NCI-H748 (cell line): ENCODE measurements at regions not wholly inside any gene's neighbourhood (a gene's known extent, or its start where the extent isn't known, plus 50 kb on each side); places are given as distances from the start of the nearest gene placed in this dataset.
A peak's percentile ranks its signal among the peaks of the same experiment; 100 is the strongest.
"Not testable (repeated sequence)": the region's sequence is repeated elsewhere in the genome, so short reads cannot be mapped to it uniquely, and the experiment has no call there.

Source experiments
- DNase-seq: peaks from one replicate; lab custom pipeline; 2025; ENCODE audit not compliant: unreplicated experiment; lab: John Stamatoyannopoulos, UW

DNA sequence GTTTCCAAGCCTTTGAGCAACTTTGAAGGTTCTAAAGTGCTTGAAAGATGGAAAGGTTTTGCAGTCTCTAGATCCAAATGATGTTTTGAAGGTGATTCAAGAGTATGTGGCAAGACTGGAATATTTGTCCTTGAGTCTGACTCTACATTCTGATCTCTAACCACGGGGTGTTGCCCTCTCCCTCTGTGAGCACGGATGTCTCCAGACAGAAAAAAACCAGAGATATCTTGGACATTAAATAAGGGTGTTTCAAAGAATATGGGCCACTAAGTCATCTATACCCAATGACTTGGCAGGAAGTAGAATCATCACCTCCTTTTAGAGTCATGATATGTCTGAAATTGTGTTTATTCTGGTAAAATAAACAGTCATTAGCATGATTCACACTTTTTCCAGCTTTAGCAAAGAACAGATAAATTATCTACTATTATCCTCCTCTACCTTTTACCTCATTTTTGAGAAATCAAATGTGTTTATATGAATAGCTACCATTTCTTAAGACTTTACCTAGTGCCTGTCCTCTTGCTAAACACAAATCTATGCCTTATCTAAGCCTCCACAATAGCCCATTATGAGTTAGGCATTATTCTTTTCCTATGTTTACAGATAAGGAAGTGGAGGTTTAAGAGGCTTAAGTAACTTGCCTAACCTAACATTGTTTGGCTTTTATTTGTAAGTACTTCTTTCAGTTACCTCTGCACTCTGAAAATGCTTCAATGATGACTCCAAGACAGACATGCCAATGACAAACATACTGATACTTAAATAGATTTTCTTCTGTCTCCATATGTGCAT lies 384.4 kb downstream of the BMP2 start:
- DNase-seq: no peak

DNA sequence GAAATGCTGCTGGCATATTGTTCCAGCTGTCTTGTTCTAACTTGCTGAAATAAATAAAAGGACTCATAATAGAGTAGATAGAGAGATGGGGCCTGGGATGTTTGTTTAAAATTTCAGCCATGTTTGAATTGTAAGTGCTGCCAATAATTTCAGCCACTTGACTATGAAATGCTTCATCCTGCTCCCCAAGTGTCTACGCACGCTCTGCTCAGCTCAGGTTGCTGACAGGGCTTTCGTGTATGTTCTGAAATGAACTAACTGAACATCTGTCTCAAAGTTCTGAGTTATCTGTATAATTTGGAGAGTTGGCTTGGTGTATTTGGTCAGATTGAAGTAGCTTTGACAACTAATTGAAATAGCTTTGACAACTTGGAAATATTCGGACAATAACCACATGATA lies 387.8 kb downstream of the BMP2 start:
- DNase-seq: peak; percentile 97

GRCh38 chr20:7155794-7156193 lies 388.3 kb downstream of the BMP2 start:
- no peak for DNase-seq

GRCh38 chr20:7159903-7160302 lies 392.4 kb downstream of the BMP2 start:
- DNase-seq: no peak

DNA sequence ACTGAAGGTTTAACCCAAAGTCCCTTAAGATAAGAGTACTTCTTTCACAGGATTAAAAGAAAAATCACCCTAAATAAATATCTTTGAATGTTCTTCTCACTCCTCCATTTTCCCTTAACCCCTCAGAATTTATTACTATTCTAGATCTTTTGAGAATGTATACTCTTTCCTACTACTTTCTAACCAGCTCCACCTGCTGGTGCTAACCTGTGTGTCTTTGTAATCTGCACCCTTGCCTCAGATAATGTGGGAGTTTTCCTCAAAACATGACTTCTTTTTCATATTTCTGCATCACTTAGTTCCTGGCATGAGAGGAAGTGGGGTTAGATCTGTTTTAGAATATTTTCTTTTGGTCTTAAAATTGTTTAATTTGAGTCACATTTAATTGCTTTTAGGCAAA lies 394.2 kb downstream of the BMP2 start:
- peak; percentile 54 for DNase-seq

DNA sequence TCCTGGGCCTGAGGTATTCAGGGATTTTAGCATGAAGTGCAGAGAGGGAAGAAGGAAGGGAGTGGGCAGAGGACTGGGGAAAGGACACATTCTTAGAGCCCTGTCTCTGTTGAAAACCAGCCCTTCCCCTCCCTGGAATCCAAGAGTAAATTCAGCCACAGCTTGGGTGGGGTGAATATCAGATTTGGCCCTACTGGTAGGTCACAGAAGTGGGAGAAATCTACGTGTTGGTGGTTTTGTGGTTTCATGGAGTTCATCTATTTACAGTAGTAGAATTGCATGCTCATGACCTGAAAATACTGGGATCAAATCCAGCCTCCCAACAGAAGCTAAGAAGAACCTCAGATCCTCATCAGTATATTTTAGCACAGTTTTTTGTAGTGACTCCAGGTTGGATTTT lies 404.4 kb downstream of the BMP2 start:
- DNase-seq: no peak

DNA sequence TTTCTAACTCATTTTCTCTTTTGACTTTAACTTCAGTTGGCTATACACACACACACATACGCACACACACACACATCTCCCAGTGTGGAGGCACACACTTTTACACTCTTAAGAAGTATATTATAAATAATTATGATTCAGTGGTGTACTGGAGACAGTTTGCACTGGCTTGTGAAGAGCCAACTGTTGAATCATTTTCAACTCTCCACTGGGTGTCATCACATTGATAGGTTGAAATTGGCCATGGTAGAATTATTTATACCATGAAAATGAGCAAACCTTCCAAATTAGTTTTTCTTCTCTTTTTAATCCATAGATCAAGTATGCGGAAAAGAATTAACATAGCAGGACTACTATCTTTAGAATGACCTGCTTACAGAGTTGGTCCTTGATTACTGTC lies 407.1 kb downstream of the BMP2 start:
- DNase-seq: no peak

- not testable (repeated sequence) for DNase-seq
These were observed 408.3 kb downstream of the BMP2 start for GRCh38 chr20:7175827-7176226.

DNA sequence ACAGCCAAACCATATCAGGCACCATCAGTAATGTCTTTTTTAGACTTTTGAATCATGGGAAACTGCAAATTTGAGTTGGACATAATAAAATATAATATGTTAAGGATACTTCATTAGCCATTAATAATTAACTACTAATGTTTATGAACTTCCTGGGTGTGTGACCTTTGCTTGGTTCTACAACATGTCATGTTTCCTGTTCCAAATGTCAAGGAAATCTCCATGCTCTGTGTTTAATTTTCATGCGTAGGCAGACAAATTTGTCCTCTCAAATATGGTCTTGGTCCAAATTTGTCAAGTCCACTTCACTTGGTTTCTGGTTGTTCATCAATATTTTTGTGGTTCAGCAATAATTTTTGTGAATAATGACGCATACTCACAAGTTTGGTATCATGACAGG lies 410.5 kb downstream of the BMP2 start:
- peak; percentile 53 for DNase-seq

DNA sequence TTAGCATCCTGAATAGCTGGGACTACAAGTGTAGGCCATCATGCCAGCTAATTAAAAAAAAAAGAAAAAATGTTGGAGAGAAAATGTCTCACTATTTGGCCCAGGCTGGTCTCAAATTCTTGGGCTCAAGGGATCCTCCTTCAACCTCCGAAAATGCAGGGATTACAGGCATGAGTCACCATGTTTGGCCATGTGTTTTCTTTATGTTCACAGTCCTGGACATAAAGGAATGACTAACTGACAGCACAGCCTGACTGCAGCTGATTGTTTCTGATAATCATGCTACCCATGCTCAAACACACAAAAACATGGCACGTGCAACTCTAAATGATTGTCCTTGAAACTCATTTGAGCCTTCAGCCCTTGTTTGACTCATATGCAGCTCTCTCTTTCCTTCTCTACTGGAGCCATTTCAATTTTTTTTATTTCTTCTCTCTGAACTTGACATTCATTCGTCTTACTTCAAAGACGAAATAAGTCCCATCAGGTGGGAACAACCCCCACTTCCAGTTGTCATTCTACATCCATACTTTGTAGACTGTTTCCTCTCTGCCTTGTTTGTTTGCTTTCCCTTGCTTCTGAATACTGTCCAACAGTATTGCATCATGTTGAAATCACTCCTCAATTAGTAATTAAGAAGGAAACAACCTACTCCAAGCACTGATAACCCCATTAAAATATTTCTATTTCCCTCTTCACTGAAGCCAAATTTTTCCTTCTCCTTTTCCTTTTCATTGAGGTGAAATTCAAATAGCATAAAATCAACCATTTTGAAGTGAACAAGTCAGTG lies 413.0 kb downstream of the BMP2 start:
- peak; percentile 61 for DNase-seq

GRCh38 chr20:7189231-7189630 lies 421.7 kb downstream of the BMP2 start:
- no peak for DNase-seq

GRCh38 chr20:7193681-7194080 lies 426.2 kb downstream of the BMP2 start:
- no peak for DNase-seq

DNA sequence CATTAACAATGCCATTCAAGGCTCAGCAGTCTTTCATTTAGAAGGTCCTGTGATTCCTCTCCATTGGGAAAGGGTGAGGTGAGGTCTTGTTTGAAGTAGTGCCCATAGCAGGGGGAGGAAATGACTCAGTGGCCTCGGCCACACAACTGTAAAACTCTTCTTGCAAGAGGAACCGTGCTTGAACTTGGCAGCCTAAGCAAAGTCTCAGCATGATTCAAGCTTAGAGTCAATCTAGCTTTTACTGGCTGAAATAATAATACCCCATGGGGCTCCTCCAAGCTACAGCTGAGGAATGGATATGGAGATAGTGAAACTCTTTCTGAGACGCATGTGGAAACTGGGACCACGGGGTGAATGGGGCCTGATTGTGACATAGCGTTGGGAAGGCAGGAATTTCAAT lies 428.2 kb downstream of the BMP2 start:
- no peak for DNase-seq

DNA sequence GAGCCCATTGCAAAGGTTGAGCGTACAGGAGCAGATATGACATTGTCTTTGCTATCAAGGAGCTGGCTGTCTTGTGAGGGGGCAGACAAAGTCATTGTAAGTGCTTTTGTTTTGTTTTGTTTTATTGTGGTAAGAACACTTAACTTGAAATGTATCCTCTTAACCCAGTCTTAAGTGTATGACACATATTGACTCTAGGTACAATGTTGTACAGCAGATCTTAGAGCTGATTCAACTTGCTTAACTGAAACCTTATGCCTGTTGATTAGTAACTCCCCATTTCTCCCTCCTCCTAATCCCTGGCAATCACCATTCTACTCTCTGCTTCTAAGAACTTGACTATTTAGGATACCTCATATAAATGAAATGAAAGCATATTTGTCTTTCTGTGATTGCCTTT lies 429.0 kb downstream of the BMP2 start:
- DNase-seq: no peak

- DNase-seq: no peak
These were observed 432.4 kb downstream of the BMP2 start for GRCh38 chr20:7199861-7200260.

- no peak for DNase-seq
These were observed 439.8 kb downstream of the BMP2 start for GRCh38 chr20:7207186-7207798.

DNA sequence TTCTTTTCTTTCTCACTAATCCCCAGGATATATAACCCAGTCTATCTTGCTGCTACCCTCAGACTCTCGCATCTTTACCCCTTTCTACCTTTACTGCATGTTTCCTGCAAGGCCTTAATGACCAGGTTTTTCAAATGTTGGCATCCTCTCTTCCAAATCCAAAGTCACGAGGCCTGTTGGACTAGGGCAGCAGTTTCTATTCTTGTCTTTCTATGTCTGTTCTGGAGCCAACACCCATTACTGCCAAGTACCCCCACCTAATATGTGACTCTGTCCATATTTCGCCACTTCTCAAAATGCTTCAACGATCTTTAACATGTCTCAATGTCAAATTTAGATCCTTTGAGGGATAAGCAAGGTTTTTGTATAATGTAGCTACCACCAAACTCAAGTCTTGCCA lies 443.4 kb downstream of the BMP2 start:
- no peak for DNase-seq

GRCh38 chr20:7214081-7214740 lies 446.7 kb downstream of the BMP2 start:
- DNase-seq: no peak

DNA sequence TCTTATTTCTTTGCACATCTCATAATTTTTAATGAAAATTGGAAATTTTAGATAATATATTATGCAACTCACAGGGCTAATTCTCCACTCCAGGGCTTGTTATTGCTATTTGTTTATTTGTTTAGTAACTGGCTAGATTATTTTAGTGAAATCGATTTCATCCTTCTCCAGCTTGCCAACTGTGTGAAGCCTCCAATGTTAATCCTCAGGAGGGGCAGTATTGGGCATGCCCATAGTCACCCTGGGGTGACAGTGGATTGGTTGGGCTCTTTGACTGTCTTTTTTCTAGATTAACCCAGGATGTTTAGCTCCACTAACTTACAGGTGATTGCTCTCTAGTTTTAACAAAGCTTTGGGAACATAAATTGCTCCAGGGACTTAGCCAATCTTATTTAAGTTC lies 450.1 kb downstream of the BMP2 start:
- DNase-seq: no peak

GRCh38 chr20:7220755-7221154 lies 453.3 kb downstream of the BMP2 start:
- DNase-seq: no peak

GRCh38 chr20:7226156-7226555 lies 458.7 kb downstream of the BMP2 start:
- no peak for DNase-seq

DNA sequence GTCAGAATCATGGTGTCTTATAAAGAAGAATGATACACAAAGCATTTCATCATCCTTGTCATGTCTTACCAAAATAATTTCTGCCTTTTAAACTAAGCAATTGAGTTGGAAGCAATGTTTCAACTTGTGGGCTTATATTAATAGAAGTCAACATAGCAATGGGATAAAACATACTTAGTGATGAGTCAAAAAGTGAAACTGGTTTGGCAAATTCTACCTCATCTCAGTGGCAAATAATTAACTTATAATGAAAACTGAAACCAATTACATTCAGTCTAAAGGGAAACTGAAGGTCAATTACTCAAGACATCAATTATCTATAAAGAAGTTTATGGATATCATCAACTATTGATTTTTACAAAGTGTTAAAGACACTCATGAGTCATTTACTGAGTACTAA lies 463.8 kb downstream of the BMP2 start:
- no peak for DNase-seq
